ENCODE measurements at regions not wholly inside any gene's neighbourhood (a gene's known extent, or its start where the extent isn't known, plus 50 kb on each side); places are given as distances from the start of the nearest gene placed in this dataset.

GRCh38 chr2:236840857-236841256, 244.8 kb upstream of the COPS8 start:
- no peak for TF ChIP-seq POLR2A (IDR thresholded peaks at IDR 0.05)
- no peak for TF ChIP-seq CTCF (IDR thresholded peaks at IDR 0.05)
